ENCODE measurements at regions not wholly inside any gene's neighbourhood (a gene's known extent, or its start where the extent isn't known, plus 50 kb on each side); places are given as distances from the start of the nearest gene placed in this dataset.

GRCh38 chr5:124841829-124842712 lies 95.6 kb upstream of the ZNF608 start:
- DNase-seq, result no peak

- DNase-seq, result no peak
These were observed 96.5 kb upstream of the ZNF608 start for GRCh38 chr5:124842725-124843595.

GRCh38 chr5:124843596-124843899 lies 97.1 kb upstream of the ZNF608 start:
- no peak for DNase-seq

- no peak for DNase-seq
These were observed 98.0 kb upstream of the ZNF608 start for GRCh38 chr5:124844371-124844920.

GRCh38 chr5:124847907-124848306 lies 101.5 kb upstream of the ZNF608 start:
- no peak for DNase-seq

- no peak for DNase-seq
These were observed 103.3 kb upstream of the ZNF608 start for GRCh38 chr5:124849774-124850173.

- no peak for DNase-seq
These were observed 110.3 kb upstream of the ZNF608 start for GRCh38 chr5:124856726-124857125.

- no peak for DNase-seq
These were observed 112.2 kb upstream of the ZNF608 start for GRCh38 chr5:124858612-124859011.

- no peak for DNase-seq
These were observed 112.6 kb upstream of the ZNF608 start for GRCh38 chr5:124859027-124859426.

GRCh38 chr5:124859556-124860290 lies 113.3 kb upstream of the ZNF608 start:
- no peak for DNase-seq

GRCh38 chr5:124860291-124860655 lies 113.8 kb upstream of the ZNF608 start:
- no peak for DNase-seq

GRCh38 chr5:124865066-124865465 lies 118.6 kb upstream of the ZNF608 start:
- no peak for DNase-seq

GRCh38 chr5:124865603-124866354 lies 119.3 kb upstream of the ZNF608 start:
- DNase-seq, result no peak

- no peak for DNase-seq
These were observed 120.1 kb upstream of the ZNF608 start for GRCh38 chr5:124866355-124867136.

GRCh38 chr5:124867137-124867704 lies 120.8 kb upstream of the ZNF608 start:
- no peak for DNase-seq

- DNase-seq, result no peak
These were observed 122.2 kb upstream of the ZNF608 start for GRCh38 chr5:124868676-124869075.

- no peak for DNase-seq
These were observed 123.1 kb upstream of the ZNF608 start for GRCh38 chr5:124869426-124870033.

- DNase-seq, result no peak
These were observed 123.6 kb upstream of the ZNF608 start for GRCh38 chr5:124870070-124870469.

GRCh38 chr5:124871303-124871702 lies 124.9 kb upstream of the ZNF608 start:
- peak; percentile 64 for DNase-seq

GRCh38 chr5:124872086-124872485 lies 125.6 kb upstream of the ZNF608 start:
- no peak for DNase-seq

GRCh38 chr5:124872615-124873014 lies 126.2 kb upstream of the ZNF608 start:
- DNase-seq, result no peak
